ENCODE measurements at regions not wholly inside any gene's neighbourhood (a gene's known extent, or its start where the extent isn't known, plus 50 kb on each side); places are given as distances from the start of the nearest gene placed in this dataset.
"Not testable (repeated sequence)": the region's sequence is repeated elsewhere in the genome, so short reads cannot be mapped to it uniquely, and the experiment has no call there.

GRCh38 chr2:198279026-198279425, 474.6 kb downstream of the PLCL1 start:
- DNase-seq: no peak

DNA sequence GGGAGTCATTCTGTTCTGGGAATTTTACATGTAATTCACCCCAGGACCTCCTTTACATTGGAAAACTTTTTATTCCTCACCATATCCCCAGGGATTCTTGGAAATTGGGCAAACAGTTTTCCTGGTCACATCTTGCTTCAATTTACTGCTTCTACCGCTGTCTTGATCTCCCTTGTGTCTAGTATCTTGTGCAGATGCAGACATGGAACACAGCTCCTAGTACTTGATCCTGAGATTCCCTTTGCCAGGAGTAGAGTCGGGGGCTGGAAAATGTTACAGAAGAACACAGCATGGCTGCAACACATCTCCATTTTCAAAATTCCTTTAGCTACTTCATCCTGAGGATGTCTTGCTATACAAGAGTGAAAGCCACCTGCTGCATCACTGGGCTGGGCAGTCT, 472.8 kb downstream of the PLCL1 start:
- no peak for DNase-seq

DNA sequence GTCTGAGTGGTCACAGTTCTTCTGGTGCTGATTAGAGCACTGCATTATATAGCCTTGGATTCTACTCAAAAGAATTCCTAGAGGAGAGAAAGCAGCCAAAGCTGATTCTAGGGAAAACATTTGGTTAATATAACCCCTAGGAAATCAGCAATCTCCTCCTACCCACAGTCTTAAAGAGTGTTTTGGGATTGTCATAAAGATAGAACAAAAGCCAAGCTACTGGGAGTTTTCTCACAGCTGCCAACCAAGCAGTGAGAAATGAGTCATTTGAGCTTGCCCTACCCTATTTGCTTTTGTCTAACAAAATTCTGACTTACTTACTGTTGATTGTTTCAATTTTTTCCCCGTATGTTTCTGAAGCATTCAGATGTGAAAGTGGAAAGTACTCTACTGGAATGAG, 469.3 kb downstream of the PLCL1 start:
- no peak for DNase-seq

- not testable (repeated sequence) for DNase-seq
Observed at GRCh38 chr2:198270157-198270556, 465.8 kb downstream of the PLCL1 start.

DNA sequence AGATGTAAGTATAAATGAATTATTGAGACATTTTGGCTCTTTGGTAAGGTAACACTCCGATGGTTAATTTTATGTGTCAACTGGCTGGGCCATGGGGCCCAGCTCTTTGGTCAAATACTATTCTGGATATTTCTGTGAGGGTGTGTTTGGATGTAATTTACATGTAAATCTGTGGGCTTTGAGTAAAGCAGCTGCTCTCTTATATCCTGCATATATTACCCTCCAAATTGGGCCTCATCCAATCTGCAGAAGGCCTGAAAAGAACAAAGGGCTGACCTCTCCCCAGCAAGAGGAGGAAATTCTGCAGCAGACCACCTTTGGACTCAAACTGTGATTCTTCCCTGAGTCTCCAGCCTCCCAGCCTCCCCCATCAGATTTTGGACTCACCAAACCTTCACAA, 464.1 kb downstream of the PLCL1 start:
- DNase-seq: no peak

DNA sequence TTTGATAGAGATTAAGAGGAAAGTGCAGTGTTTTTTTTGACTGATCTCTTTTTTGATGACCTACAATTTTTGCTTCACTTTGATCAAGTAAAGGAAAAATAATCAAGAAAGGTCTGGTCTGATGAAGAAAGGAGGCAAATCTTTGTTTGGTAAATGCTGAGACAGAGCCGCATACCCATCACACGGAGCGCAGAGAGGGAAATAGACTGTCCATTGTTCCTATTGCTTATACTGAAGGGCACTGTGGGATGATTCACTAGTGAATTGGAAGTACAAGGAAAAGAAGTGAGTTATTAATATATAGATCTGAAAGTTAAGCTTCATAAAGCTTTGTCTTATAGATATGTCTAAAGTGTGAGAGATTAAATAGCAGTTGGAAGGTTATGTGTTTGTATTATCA, 455.1 kb downstream of the PLCL1 start:
- DNase-seq: no peak

- DNase-seq: no peak
Observed at GRCh38 chr2:198254536-198255090, 450.2 kb downstream of the PLCL1 start.

DNA sequence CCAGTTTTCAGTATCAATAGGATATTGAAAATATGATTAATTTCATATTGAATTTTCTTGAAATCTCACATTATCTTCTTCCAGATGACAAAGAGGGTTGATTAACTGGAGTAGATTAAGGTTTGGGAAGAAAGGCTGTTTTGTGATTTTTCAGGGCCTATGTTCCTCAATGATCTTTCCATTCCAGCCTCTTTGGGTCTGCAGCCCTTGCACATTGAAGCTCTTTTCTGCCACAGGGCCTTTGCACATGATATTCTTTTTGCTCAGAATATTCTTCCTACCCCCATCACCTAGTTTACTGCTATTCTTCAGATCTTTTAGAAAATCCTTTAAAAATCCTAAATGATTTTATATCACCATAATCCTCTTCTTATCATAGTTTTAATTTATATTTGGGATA, 449.6 kb downstream of the PLCL1 start:
- no peak for DNase-seq

- no peak for DNase-seq
Observed at GRCh38 chr2:198252472-198252871, 448.1 kb downstream of the PLCL1 start.

DNA sequence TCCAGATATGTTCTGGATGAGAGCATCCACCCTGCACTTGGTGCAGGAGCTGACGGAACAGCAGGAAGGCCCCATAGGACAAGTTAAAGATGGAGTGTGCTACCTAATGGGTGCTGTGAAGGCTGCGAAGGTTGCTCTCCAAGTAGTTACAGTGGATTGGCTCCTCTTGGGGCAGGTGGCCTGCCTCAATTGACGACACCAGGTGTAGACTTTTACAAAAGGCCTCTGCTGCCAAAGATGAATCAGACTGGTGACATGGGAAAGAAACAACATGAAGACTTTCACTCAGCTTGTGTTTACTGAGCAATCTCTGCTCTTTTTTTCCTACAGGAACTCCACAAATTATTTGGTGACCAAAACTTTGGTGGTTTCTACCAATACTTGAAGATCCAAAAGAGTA, 437.7 kb downstream of the PLCL1 start:
- DNase-seq: no peak

DNA sequence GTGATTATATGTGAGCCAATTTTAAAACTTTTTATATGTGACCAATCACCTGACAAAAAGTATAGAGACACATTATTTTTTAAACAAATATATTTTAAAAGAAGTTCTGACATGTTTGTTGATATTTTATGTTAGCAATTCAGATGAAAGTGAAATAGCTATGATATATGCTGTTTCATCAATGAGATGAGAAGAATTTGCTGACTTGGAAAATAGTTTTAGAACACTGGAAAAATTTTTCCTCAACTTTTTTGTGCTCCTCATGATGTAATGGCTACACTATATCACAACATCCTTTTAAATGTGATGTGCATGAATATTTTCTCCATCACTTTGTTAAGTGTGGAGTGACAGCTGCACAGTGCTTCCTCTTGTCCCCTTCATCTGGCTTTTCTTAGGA, 434.0 kb downstream of the PLCL1 start:
- no peak for DNase-seq

GRCh38 chr2:198236338-198236737, 431.9 kb downstream of the PLCL1 start:
- DNase-seq: no peak

DNA sequence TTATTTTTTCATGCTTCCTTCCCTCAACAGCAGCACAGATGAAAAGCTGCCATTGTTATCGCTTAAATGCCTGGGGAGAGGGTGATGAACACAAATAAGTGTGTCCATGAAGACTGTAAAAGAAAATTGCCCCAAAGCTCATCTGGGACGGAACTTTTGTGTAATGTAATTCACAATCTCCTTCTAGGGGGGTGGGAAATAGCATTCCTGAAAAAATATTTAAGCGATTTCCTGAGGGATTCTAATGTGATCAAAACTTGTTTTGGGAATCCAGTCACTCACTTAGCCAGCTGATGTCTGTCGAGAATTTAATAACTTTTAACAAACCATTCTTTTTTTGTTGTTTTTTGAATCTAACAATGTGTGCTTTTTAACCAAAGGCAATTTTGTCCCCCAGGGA, 427.9 kb downstream of the PLCL1 start:
- no peak for DNase-seq

- DNase-seq: no peak
Observed at GRCh38 chr2:198231562-198231961, 427.2 kb downstream of the PLCL1 start.

GRCh38 chr2:198220763-198221610, 416.6 kb downstream of the PLCL1 start:
- no peak for DNase-seq

DNA sequence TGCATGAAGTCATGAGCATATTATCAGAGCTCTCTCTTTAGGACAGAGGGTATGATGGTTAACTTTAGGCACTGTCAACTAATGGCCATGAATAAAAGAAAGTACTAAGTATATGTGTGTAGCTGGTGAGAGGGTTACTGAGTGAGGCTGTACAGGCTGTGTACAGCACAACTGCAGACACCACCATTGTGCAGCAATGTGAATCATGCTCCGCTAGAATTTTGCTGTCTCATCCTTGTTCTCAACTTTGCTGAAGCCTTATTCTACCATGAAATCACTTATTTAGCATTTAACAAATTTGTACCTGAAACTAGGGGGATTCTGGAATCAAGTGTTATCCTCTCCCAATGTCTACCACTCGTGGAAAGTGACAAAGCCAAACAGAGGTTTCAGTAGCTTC, 414.9 kb downstream of the PLCL1 start:
- no peak for DNase-seq

DNA sequence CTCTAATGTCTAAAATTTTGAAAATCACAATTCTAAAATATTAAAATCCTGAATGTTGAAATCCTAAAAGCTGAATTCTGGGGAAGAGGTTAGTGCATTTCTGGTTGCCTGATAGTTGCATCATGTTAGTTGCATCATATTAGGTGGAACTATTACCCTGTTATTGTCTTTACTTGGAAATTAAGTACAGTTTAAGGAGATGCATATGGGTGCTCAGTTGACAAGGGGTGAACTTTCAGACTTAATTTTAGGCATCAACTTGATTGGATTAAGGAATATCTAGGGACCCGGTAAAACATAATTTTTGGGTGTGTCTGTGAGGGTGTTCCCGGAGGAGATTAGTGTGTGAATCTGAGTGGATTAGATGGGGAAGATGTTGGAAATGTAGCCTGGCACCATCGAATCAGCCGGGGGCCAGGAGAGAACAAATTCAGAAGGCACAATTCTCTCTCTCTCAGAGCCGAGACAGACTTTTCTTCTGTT, 409.8 kb downstream of the PLCL1 start:
- no peak for DNase-seq

GRCh38 chr2:198213253-198213652, 408.9 kb downstream of the PLCL1 start:
- DNase-seq: no peak

DNA sequence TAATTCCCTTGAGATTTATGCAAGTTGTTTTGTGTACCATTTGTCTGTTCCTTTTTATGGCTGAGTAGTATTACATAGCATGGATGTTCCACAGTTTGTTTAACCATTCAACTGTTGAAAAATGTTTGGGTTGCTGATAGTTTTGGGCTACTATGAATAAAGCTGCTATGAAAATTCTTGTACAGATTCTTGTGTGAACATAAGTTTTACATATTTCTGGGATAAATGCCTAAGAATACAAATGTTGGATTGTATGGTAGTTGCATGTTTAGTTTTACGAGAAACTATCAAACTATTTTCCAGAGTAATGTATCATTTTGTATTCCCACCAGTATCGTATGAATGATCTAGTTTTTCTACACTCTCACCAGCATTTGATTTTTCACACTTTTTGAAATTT, 407.3 kb downstream of the PLCL1 start:
- no peak for DNase-seq

DNA sequence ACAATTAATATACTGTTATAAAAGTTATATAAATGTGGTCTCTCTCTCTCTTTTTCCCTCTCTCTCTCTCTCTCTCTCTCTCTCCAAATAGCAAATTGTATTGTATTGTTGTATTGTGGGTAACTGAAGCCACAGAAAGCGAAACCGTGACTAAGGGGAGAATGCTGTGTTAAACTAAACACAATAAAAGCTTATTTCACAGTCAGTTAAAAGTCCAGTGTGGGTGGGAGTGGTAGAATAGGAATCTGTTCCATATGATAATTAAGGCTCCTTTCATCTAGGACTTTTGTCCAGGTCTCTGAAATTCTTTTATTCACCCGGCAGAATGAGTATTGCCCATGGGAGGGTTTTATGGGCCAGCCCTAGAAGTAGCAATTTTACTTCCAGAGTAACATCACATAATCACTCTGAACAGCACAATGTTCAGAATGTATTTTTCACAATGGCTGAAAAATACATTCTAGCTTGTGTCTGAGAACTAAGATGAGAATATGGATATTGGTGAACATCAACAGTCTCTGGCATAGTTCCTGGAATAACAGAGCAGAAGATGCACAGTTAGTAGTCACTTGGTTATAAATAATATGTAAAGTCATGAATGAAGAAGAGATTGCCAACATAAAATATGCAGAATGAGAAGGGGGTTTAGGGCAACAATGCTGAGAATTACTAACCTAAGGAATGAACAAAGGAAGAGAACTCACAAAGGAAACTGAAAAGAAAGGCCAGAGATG, 399.1 kb downstream of the PLCL1 start:
- DNase-seq: no peak

All from NCI-H524 treated with DMSO at 0.1 percent for 48 hours (cell line).